GM12872 (cell line): ENCODE measurements at regions not wholly inside any gene's neighbourhood (a gene's known extent, or its start where the extent isn't known, plus 50 kb on each side); places are given as distances from the start of the nearest gene placed in this dataset.

Experiments
- CTCF ChIP-seq: IDR thresholded peaks from 3 replicates; pipeline ENCODE4 v1.5.1; 2011; ENCODE audit warnings: low read depth, mild to moderate bottlenecking, low read length, moderate library complexity; ENCODE audit not compliant: insufficient read depth

GRCh38 chr1:157418231-157418630 is 134.1 kb downstream of the FCRL5 start:
- TF ChIP-seq CTCF, result no peak

GRCh38 chr1:157415661-157416060 is 136.7 kb downstream of the FCRL5 start:
- no peak for TF ChIP-seq CTCF

GRCh38 chr1:157412308-157412707 is 140.0 kb downstream of the FCRL5 start:
- TF ChIP-seq CTCF, result no peak

GRCh38 chr1:157411769-157412168 is 140.5 kb downstream of the FCRL5 start:
- TF ChIP-seq CTCF, result no peak

GRCh38 chr1:157411064-157411463 is 141.3 kb downstream of the FCRL5 start:
- TF ChIP-seq CTCF, result no peak

GRCh38 chr1:157410457-157410856 is 141.9 kb downstream of the FCRL5 start:
- no peak for TF ChIP-seq CTCF

GRCh38 chr1:157409927-157410326 is 142.4 kb downstream of the FCRL5 start:
- no peak for TF ChIP-seq CTCF

GRCh38 chr1:157407917-157408525 is 144.3 kb downstream of the FCRL5 start:
- no peak for TF ChIP-seq CTCF
